ENCODE measurements at regions not wholly inside any gene's neighbourhood (a gene's known extent, or its start where the extent isn't known, plus 50 kb on each side); places are given as distances from the start of the nearest gene placed in this dataset.

- Mint-ChIP-seq H3K4me1 (ENCODE audit: low read depth) (no peaks in the 10 kb centered on the region), H3K9me3 (no peaks in the 10 kb centered on the region), H3K27me3 (peaks cover 3% of the 10 kb centered on the region), H3K36me3 (no peaks in the 10 kb centered on the region), H3K27ac (no peak overlapping the region), H3K4me3 (no peak overlapping the region)
- intact Hi-C loops (cut with micrococcal nuclease), result no loop called here
- CTCF ChIA-PET, result no interaction called here
- POLR2A ChIA-PET, result no interaction called here
- DNase-seq, result no peak
These were observed 125.3 kb upstream of the SLC25A13 start for GRCh38 chr7:96447109-96447645.

GRCh38 chr7:96441436-96442084 lies 119.7 kb upstream of the SLC25A13 start:
- intact Hi-C loops (cut with micrococcal nuclease), result no loop called here
- no peak for DNase-seq
- H3K36me3 Mint-ChIP-seq, result no peaks in the 10 kb centered on the region
- no peaks in the 10 kb centered on the region for H3K4me1 Mint-ChIP-seq (ENCODE audit: low read depth)
- H3K27me3 Mint-ChIP-seq, result peaks cover 9% of the 10 kb centered on the region
- ChIA-PET CTCF (no interaction called here), POLR2A (no interaction called here)
- no peaks in the 10 kb centered on the region for H3K9me3 Mint-ChIP-seq
- H3K4me3 Mint-ChIP-seq, result no peak overlapping the region
- no peak overlapping the region for H3K27ac Mint-ChIP-seq

GRCh38 chr7:96440328-96440727 lies 118.4 kb upstream of the SLC25A13 start:
- H3K9me3 Mint-ChIP-seq, result no peaks in the 10 kb centered on the region
- intact Hi-C loops (cut with micrococcal nuclease), result no loop called here
- no peak overlapping the region for H3K4me3 Mint-ChIP-seq
- H3K27me3 Mint-ChIP-seq, result peaks cover 12% of the 10 kb centered on the region
- H3K27ac Mint-ChIP-seq, result no peak overlapping the region
- ChIA-PET POLR2A (no interaction called here), CTCF (no interaction called here)
- no peak for DNase-seq
- no peaks in the 10 kb centered on the region for H3K4me1 Mint-ChIP-seq (ENCODE audit: low read depth)
- no peaks in the 10 kb centered on the region for H3K36me3 Mint-ChIP-seq

GRCh38 chr7:96436880-96437279 lies 115.0 kb upstream of the SLC25A13 start:
- no peak for DNase-seq
- CTCF ChIA-PET, result no interaction called here
- Mint-ChIP-seq H3K9me3 (no peaks in the 10 kb centered on the region), H3K4me3 (no peak overlapping the region), H3K36me3 (no peaks in the 10 kb centered on the region), H3K27ac (no peak overlapping the region), H3K4me1 (ENCODE audit: low read depth) (no peaks in the 10 kb centered on the region), H3K27me3 (peaks cover 12% of the 10 kb centered on the region)
- intact Hi-C loops (cut with micrococcal nuclease), result no loop called here
- POLR2A ChIA-PET, result no interaction called here

- no peak for DNase-seq
- no peak overlapping the region for H3K4me3 Mint-ChIP-seq
These were observed 108.5 kb upstream of the SLC25A13 start for GRCh38 chr7:96430356-96430755.

GRCh38 chr7:96427143-96427542 lies 105.2 kb upstream of the SLC25A13 start:
- no peak for DNase-seq
- intact Hi-C loops (cut with micrococcal nuclease), result no loop called here
- ChIA-PET POLR2A (no interaction called here), CTCF (no interaction called here)
- Mint-ChIP-seq H3K27me3 (peaks cover 15% of the 10 kb centered on the region), H3K36me3 (no peaks in the 10 kb centered on the region), H3K27ac (no peak overlapping the region), H3K4me3 (no peak overlapping the region), H3K9me3 (no peaks in the 10 kb centered on the region), H3K4me1 (ENCODE audit: low read depth) (peaks cover 10% of the 10 kb centered on the region)

More at GRCh38 chr7:96430356-96430755, 108.5 kb upstream of the SLC25A13 start:
- Mint-ChIP-seq H3K27me3 (peaks cover 9% of the 10 kb centered on the region), H3K4me1 (ENCODE audit: low read depth) (peaks cover 10% of the 10 kb centered on the region), H3K36me3 (no peaks in the 10 kb centered on the region), H3K9me3 (no peaks in the 10 kb centered on the region), H3K27ac (no peak overlapping the region)
- POLR2A ChIA-PET, result no interaction called here
- CTCF ChIA-PET, result no interaction called here
- intact Hi-C loops (cut with micrococcal nuclease), result no loop called here

GRCh38 chr7:96426685-96427084 lies 104.8 kb upstream of the SLC25A13 start:
- no peak for DNase-seq

GRCh38 chr7:96426027-96426426 lies 104.1 kb upstream of the SLC25A13 start:
- Mint-ChIP-seq H3K27ac (no peak overlapping the region), H3K4me1 (ENCODE audit: low read depth) (peaks cover 10% of the 10 kb centered on the region), H3K4me3 (no peak overlapping the region), H3K9me3 (no peaks in the 10 kb centered on the region), H3K27me3 (peaks cover 16% of the 10 kb centered on the region), H3K36me3 (no peaks in the 10 kb centered on the region)
- no peak for DNase-seq
- POLR2A ChIA-PET, result no interaction called here
- intact Hi-C loops (cut with micrococcal nuclease), result no loop called here
- CTCF ChIA-PET, result no interaction called here

More at GRCh38 chr7:96426685-96427084, 104.8 kb upstream of the SLC25A13 start:
- Mint-ChIP-seq H3K36me3 (no peaks in the 10 kb centered on the region), H3K4me3 (no peak overlapping the region), H3K9me3 (no peaks in the 10 kb centered on the region), H3K27me3 (peaks cover 15% of the 10 kb centered on the region), H3K27ac (no peak overlapping the region), H3K4me1 (ENCODE audit: low read depth) (peaks cover 10% of the 10 kb centered on the region)
- POLR2A ChIA-PET, result no interaction called here
- intact Hi-C loops (cut with micrococcal nuclease), result no loop called here
- CTCF ChIA-PET, result no interaction called here

- Mint-ChIP-seq H3K9me3 (no peaks in the 10 kb centered on the region), H3K4me3 (no peak overlapping the region), H3K4me1 (ENCODE audit: low read depth) (no peaks in the 10 kb centered on the region), H3K27me3 (peaks cover 18% of the 10 kb centered on the region), H3K27ac (no peak overlapping the region), H3K36me3 (no peaks in the 10 kb centered on the region)
- CTCF ChIA-PET, result interaction anchor here (0.6 kb wide), 1 partner anchor 13 kb away, joined by 3 read pairs; no protein-coding TSS in a partner anchor
- POLR2A ChIA-PET, result no interaction called here
- intact Hi-C loops (cut with micrococcal nuclease), result no loop called here
- DNase-seq, result no peak
These were observed 102.5 kb upstream of the SLC25A13 start for GRCh38 chr7:96424411-96424810.

GRCh38 chr7:96422388-96422787 lies 100.5 kb upstream of the SLC25A13 start:
- H3K4me3 Mint-ChIP-seq, result no peak overlapping the region
- no peaks in the 10 kb centered on the region for H3K4me1 Mint-ChIP-seq (ENCODE audit: low read depth)
- DNase-seq, result no peak
- H3K27ac Mint-ChIP-seq, result no peak overlapping the region
- peaks cover 17% of the 10 kb centered on the region for H3K27me3 Mint-ChIP-seq
- intact Hi-C loops (cut with micrococcal nuclease), result no loop called here
- CTCF ChIA-PET, result no interaction called here
- no peaks in the 10 kb centered on the region for H3K9me3 Mint-ChIP-seq
- POLR2A ChIA-PET, result no interaction called here
- H3K36me3 Mint-ChIP-seq, result no peaks in the 10 kb centered on the region

GRCh38 chr7:96418581-96418980 lies 96.7 kb upstream of the SLC25A13 start:
- POLR2A ChIA-PET, result no interaction called here
- H3K9me3 Mint-ChIP-seq, result no peaks in the 10 kb centered on the region
- peaks cover 6% of the 10 kb centered on the region for H3K27me3 Mint-ChIP-seq
- no peak overlapping the region for H3K27ac Mint-ChIP-seq
- H3K4me1 Mint-ChIP-seq (ENCODE audit: low read depth), result no peaks in the 10 kb centered on the region
- H3K36me3 Mint-ChIP-seq, result no peaks in the 10 kb centered on the region
- no peak overlapping the region for H3K4me3 Mint-ChIP-seq
- DNase-seq, result no peak
- intact Hi-C loops (cut with micrococcal nuclease), result no loop called here
- CTCF ChIA-PET, result no interaction called here

GRCh38 chr7:96417784-96418183 lies 95.9 kb upstream of the SLC25A13 start:
- H3K36me3 Mint-ChIP-seq, result no peaks in the 10 kb centered on the region
- peaks cover 4% of the 10 kb centered on the region for H3K27me3 Mint-ChIP-seq
- POLR2A ChIA-PET, result no interaction called here
- intact Hi-C loops (cut with micrococcal nuclease), result no loop called here
- H3K4me1 Mint-ChIP-seq (ENCODE audit: low read depth), result no peaks in the 10 kb centered on the region
- H3K27ac Mint-ChIP-seq, result no peak overlapping the region
- H3K9me3 Mint-ChIP-seq, result no peaks in the 10 kb centered on the region
- CTCF ChIA-PET, result no interaction called here
- H3K4me3 Mint-ChIP-seq, result no peak overlapping the region
- DNase-seq, result no peak

GRCh38 chr7:96416599-96416998 lies 94.7 kb upstream of the SLC25A13 start:
- H3K9me3 Mint-ChIP-seq, result no peaks in the 10 kb centered on the region
- peaks cover 4% of the 10 kb centered on the region for H3K27me3 Mint-ChIP-seq
- ChIA-PET POLR2A (no interaction called here), CTCF (interaction anchor here (1.8 kb wide), 1 partner anchor 611 kb away, joined by 9 read pairs; no protein-coding TSS in a partner anchor)
- H3K27ac Mint-ChIP-seq, result no peak overlapping the region
- no peaks in the 10 kb centered on the region for H3K4me1 Mint-ChIP-seq (ENCODE audit: low read depth)
- intact Hi-C loops (cut with micrococcal nuclease), result no loop called here
- no peak overlapping the region for H3K4me3 Mint-ChIP-seq
- H3K36me3 Mint-ChIP-seq, result no peaks in the 10 kb centered on the region
- no peak for DNase-seq
